ENCODE measurements at regions not wholly inside any gene's neighbourhood (a gene's known extent, or its start where the extent isn't known, plus 50 kb on each side); places are given as distances from the start of the nearest gene placed in this dataset.

GRCh38 chr5:104785097-104785496 lies 1222.5 kb upstream of the NUDT12 start:
- TF ChIP-seq CTCF (IDR thresholded peaks at IDR 0.05; ENCODE audit: low read depth, low read length, missing control alignments): no peak
- DNase-seq (ENCODE audit: low read depth): no peak
- in situ Hi-C loops (cut with HindIII; ENCODE audit: low sequenced_read_pairs): no loop called here
- H3K4me3 ChIP-seq (ENCODE audit: low read depth, low read length): no peak overlapping the region

- in situ Hi-C loops (cut with HindIII; ENCODE audit: low sequenced_read_pairs): no loop called here
- TF ChIP-seq CTCF (IDR thresholded peaks at IDR 0.05; ENCODE audit: low read depth, low read length, missing control alignments): no peak
- H3K4me3 ChIP-seq (ENCODE audit: low read depth, low read length): no peak overlapping the region
- DNase-seq (ENCODE audit: low read depth): no peak
Measured at GRCh38 chr5:104774372-104774771, 1211.8 kb upstream of the NUDT12 start.

GRCh38 chr5:104764197-104764596 lies 1201.6 kb upstream of the NUDT12 start:
- in situ Hi-C loops (cut with HindIII; ENCODE audit: low sequenced_read_pairs): no loop called here
- TF ChIP-seq CTCF (IDR thresholded peaks at IDR 0.05; ENCODE audit: low read depth, low read length, missing control alignments): no peak
- no peak overlapping the region for H3K4me3 ChIP-seq (ENCODE audit: low read depth, low read length)
- no peak for DNase-seq (ENCODE audit: low read depth)

DNA sequence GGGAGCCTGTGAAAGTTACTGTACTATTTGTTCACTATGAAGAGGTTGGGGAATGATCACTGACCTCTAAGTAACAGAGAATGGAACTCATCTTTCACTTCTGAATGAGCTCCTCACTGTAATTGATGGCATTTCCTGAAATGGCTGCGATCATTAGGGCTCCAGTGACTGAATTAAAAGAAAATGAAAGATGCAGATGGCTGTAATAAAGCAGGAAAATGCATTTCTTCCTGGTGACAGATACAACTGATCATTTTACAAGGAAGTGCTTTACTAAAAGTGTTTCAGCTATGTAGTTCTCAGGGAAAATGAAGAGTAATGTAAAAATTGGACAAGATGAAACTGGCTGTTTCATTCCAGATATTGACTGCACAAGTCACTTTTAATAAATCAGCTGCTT lies 1200.6 kb upstream of the NUDT12 start:
- DNase-seq (ENCODE audit: low read depth): no peak
- no peak for TF ChIP-seq CTCF (IDR thresholded peaks at IDR 0.05; ENCODE audit: low read depth, low read length, missing control alignments)
- H3K4me3 ChIP-seq (ENCODE audit: low read depth, low read length): no peak overlapping the region
- in situ Hi-C loops (cut with HindIII; ENCODE audit: low sequenced_read_pairs): no loop called here

GRCh38 chr5:104757915-104758314 lies 1195.3 kb upstream of the NUDT12 start:
- no peak for DNase-seq (ENCODE audit: low read depth)
- in situ Hi-C loops (cut with HindIII; ENCODE audit: low sequenced_read_pairs): no loop called here
- TF ChIP-seq CTCF (IDR thresholded peaks at IDR 0.05; ENCODE audit: low read depth, low read length, missing control alignments): no peak
- H3K4me3 ChIP-seq (ENCODE audit: low read depth, low read length): no peak overlapping the region

GRCh38 chr5:104755806-104756205 lies 1193.2 kb upstream of the NUDT12 start:
- no peak overlapping the region for H3K4me3 ChIP-seq (ENCODE audit: low read depth, low read length)
- in situ Hi-C loops (cut with HindIII; ENCODE audit: low sequenced_read_pairs): no loop called here
- DNase-seq (ENCODE audit: low read depth): no peak
- no peak for TF ChIP-seq CTCF (IDR thresholded peaks at IDR 0.05; ENCODE audit: low read depth, low read length, missing control alignments)
